CD14-positive monocyte (primary cell): ENCODE measurements at regions not wholly inside any gene's neighbourhood (a gene's known extent, or its start where the extent isn't known, plus 50 kb on each side); places are given as distances from the start of the nearest gene placed in this dataset.
"Not testable (repeated sequence)": the region's sequence is repeated elsewhere in the genome, so short reads cannot be mapped to it uniquely, and the experiment has no call there.

ENCODE experiments used
- DNase-seq, 3 donors: peaks; one replicate each; pipeline ENCODE4 v3.0.0-alpha.2; 2011 to 2022
- H2AFZ ChIP-seq: 2 replicates; pipeline ENCODE4 v1.6.0; 2012; ENCODE audit warnings: mild to moderate bottlenecking, low read depth, low read length, inconsistent platforms; ENCODE audit not compliant: insufficient read depth, poor library complexity, severe bottlenecking
- H3K27ac ChIP-seq, 2 donors: 1 replicate in 1 of 2; 2 replicates in 1 of 2; pipeline ENCODE4 v1.5.1; 2012 to 2013; ENCODE audit warnings: low read length in 2 of 2, control low read depth in 1 of 2, inconsistent platforms in 1 of 2, low read depth in 1 of 2, mild to moderate bottlenecking in 1 of 2
- H3K27me3 ChIP-seq, 2 donors: one replicate each; pipeline versions ENCODE4 v1.6.0 to v1.6.1; 2011 to 2013; ENCODE audit warnings: low read length in 2 of 2; ENCODE audit not compliant: control insufficient read depth in 2 of 2, insufficient read depth in 2 of 2
- H3K36me3 ChIP-seq, 2 donors: replicated peaks in 1 of 2; 1 replicate in 1 of 2; 2 replicates in 1 of 2; pipeline versions ENCODE4 v1.5.1 to v1.6.1; 2012 to 2013; ENCODE audit warnings: low read length in 2 of 2, control low read depth in 1 of 2, inconsistent platforms in 1 of 2, mild to moderate bottlenecking in 1 of 2; ENCODE audit not compliant: insufficient read depth in 2 of 2, control insufficient read depth in 1 of 2
- H3K4me1 ChIP-seq, 2 donors: 1 replicate in 1 of 2; 2 replicates in 1 of 2; pipeline versions ENCODE4 v1.5.1 to v1.6.1; 2012 to 2013; ENCODE audit warnings: low read length in 2 of 2, control low read depth in 1 of 2, inconsistent platforms in 1 of 2, mild to moderate bottlenecking in 1 of 2, moderate library complexity in 1 of 2; ENCODE audit not compliant: insufficient read depth in 2 of 2, control insufficient read depth in 1 of 2
- H3K4me2 ChIP-seq: replicated peaks from 2 replicates; pipeline ENCODE3; 2012; ENCODE audit warnings: low read length, moderate library complexity, mild to moderate bottlenecking; ENCODE audit not compliant: poor library complexity, severe bottlenecking; ENCODE audit errors: extremely low read depth
- H3K4me3 ChIP-seq, 3 experiments: fragments of 200-600 bp in 1 of 3; sonication (generic) in 1 of 3; replicated peaks in 1 of 3; 1 replicate in 2 of 3; 2 replicates in 1 of 3; pipeline ENCODE4 v1.5.1; 2011 to 2013; ENCODE audit warnings: low read length in 3 of 3, mild to moderate bottlenecking in 3 of 3, control low read depth in 2 of 3, low read depth in 2 of 3, inconsistent platforms in 1 of 3, moderate library complexity in 1 of 3
- H3K79me2 ChIP-seq: 2 replicates; pipeline ENCODE4 v1.6.0; 2012; ENCODE audit warnings: mild to moderate bottlenecking, control low read depth, inconsistent platforms, low read length, moderate library complexity; ENCODE audit not compliant: insufficient read depth
- H3K9ac ChIP-seq: 2 replicates; pipeline ENCODE4 v1.6.0; 2017; ENCODE audit warnings: low read length, mild to moderate bottlenecking; ENCODE audit not compliant: insufficient read depth, poor library complexity, severe bottlenecking
- H3K9me3 ChIP-seq, 2 donors: replicated peaks in 1 of 2; 1 replicate in 1 of 2; 2 replicates in 1 of 2; pipeline versions ENCODE4 v1.5.1 to v1.6.1; 2012 to 2013; ENCODE audit warnings: low read length in 2 of 2, control low read depth in 1 of 2; ENCODE audit not compliant: control insufficient read depth in 1 of 2, insufficient read depth in 1 of 2
- H4K20me1 ChIP-seq: 2 replicates; pipeline ENCODE4 v1.6.0; 2012; ENCODE audit warnings: mild to moderate bottlenecking, low read length, control low read depth, moderate library complexity; ENCODE audit not compliant: insufficient read depth
- H3K27ac Mint-ChIP-seq, 7 donors: one replicate each; pipeline ENCODE4 v1.8.0; 2020; ENCODE audit warnings: mild to moderate bottlenecking in 7 of 7, mixed read lengths in 7 of 7, moderate library complexity in 6 of 7, inconsistent platforms in 2 of 7
- H3K27me3 Mint-ChIP-seq, 3 donors: one replicate each; pipeline ENCODE4 v1.8.0; 2021 to 2022; ENCODE audit warnings: low read depth in 3 of 3, mild to moderate bottlenecking in 3 of 3, mixed read lengths in 3 of 3, moderate library complexity in 3 of 3, inconsistent platforms in 1 of 3
- H3K36me3 Mint-ChIP-seq, 2 donors: one replicate each; pipeline ENCODE4 v1.8.0; 2020; ENCODE audit warnings: mixed read lengths in 2 of 2, inconsistent platforms in 1 of 2, mild to moderate bottlenecking in 1 of 2
- H3K4me1 Mint-ChIP-seq: one replicate; pipeline ENCODE4 v1.8.0; 2020; ENCODE audit warnings: mild to moderate bottlenecking, mixed read lengths
- H3K4me3 Mint-ChIP-seq, 2 donors: one replicate each; pipeline ENCODE4 v1.8.0; 2020; ENCODE audit warnings: mild to moderate bottlenecking in 2 of 2, mixed read lengths in 2 of 2, moderate library complexity in 1 of 2
- H3K9me3 Mint-ChIP-seq, 7 donors: one replicate each; pipeline ENCODE4 v1.8.0; 2020 to 2022; ENCODE audit warnings: mixed read lengths in 7 of 7, mild to moderate bottlenecking in 6 of 7, moderate library complexity in 6 of 7, inconsistent platforms in 2 of 7
- WGBS: methylation state at CpG from one replicate; pipeline ENCODE4 v1.1.5; 2013; ENCODE audit warnings: missing lambda C conversion rate; ENCODE audit not compliant: insufficient coverage; 5-methylcytosine and 5-hydroxymethylcytosine counted together
- intact Hi-C, 2 donors: fragments of 100-400 bp; cut with micrococcal nuclease; formaldehyde crosslinking; loops; one replicate each; pipeline versions ENCODE4 v1.15.0 to v1.15.1; 2023

DNA sequence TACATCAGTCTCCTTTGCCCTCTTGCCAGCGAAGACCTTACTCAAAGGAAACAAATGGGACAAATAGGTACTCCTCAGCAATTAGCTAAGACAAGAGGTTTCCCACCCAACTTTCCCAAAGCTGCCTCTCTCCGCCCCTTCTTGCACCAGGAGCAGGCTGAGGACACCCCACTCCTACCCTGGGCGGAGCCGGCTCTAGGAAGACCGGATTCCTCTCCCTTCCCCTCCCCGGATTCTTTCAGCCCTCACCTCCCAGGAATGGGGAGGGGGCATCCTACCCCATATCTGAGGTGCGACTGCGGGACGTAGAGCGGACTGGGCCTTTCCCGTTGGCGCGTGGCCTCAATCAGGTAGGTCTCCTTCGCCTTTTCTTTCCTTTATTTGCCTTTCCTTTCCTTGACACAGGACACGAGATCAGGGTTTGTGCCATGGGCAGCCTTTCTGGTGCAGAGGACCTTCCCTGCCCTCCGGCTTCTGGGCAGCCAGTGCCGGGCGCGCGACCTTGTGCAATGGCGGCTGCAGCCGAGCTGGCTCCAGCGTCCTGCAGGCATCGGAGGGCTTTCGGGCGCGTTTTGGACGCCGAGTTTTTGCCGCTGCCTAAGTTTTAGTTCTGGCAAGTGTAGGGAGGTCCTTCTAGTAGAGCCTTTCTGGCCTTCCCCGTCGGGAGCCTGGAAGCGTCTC lies 279.9 kb downstream of the PLS3 start:
- intact Hi-C loops, H2AFZ ChIP-seq, H3K9me3 Mint-ChIP-seq, DNase-seq, H3K36me3 Mint-ChIP-seq, H3K27ac Mint-ChIP-seq, H3K9me3 ChIP-seq, H3K9ac ChIP-seq, H3K27ac ChIP-seq, H3K27me3 Mint-ChIP-seq, H3K4me3 Mint-ChIP-seq, H3K36me3 ChIP-seq, H3K27me3 ChIP-seq, H3K4me1 ChIP-seq, H4K20me1 ChIP-seq, H3K4me1 Mint-ChIP-seq, H3K4me2 ChIP-seq, H3K79me2 ChIP-seq, H3K4me3 ChIP-seq: not testable (repeated sequence)
- WGBS: no CpG with 5 or more reads among the region's 33 CpGs

DNA sequence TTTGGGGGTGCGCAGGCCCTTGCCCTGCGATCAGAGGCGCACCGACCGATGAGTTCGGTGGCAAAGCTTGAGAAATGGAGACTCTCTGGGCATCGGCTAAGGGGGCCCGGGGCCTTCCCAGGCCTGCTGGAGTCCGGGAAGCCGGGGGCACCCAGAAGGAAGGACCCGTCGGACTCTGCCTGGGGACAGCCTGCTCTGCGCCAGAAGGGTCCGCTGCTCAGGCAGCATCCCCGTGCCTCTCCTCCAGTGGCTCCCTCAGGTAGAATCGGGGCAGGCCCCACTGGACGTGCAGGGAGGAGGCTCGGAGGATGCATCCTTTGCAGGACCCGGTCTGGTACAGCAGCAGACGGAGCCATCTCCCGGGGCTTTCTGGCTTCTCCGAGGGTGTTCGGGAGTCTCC lies 290.0 kb downstream of the PLS3 start:
- H3K27ac Mint-ChIP-seq, DNase-seq, H3K4me1 ChIP-seq, H3K4me1 Mint-ChIP-seq, H3K79me2 ChIP-seq, H3K36me3 ChIP-seq, H3K4me3 ChIP-seq, H3K36me3 Mint-ChIP-seq, H3K27ac ChIP-seq, H3K9me3 Mint-ChIP-seq, H3K4me3 Mint-ChIP-seq, H2AFZ ChIP-seq, H3K27me3 ChIP-seq, H3K9ac ChIP-seq, H3K4me2 ChIP-seq, H3K9me3 ChIP-seq, intact Hi-C loops, H3K27me3 Mint-ChIP-seq, H4K20me1 ChIP-seq: not testable (repeated sequence)
- WGBS: no CpG with 5 or more reads among the region's 23 CpGs

DNA sequence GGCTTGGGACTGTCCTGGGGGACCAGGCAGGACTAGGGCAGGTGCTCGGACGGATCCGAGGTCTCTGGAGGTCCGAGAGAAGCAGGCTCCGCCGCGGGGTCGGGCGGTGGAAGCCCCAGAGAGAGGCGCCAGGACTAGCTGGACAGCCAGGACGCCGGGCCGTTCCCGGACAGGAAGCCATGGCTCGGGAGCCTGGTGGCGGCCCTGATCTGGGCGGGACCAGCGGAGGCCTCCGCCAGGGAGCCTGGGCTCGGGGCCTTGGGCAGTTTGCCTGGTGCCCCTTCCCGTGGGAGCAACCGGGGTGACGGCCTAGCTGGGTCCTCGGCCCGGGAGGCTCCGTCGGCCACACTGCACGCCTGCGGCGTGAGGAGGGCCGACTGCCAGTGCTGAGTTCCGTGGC lies 292.3 kb downstream of the PLS3 start:
- H3K27ac ChIP-seq, H3K36me3 ChIP-seq, H3K9me3 Mint-ChIP-seq, H3K27me3 ChIP-seq, H3K27me3 Mint-ChIP-seq, H2AFZ ChIP-seq, intact Hi-C loops, H3K4me2 ChIP-seq, H4K20me1 ChIP-seq, H3K4me3 ChIP-seq, H3K4me1 Mint-ChIP-seq, DNase-seq, H3K27ac Mint-ChIP-seq, H3K9ac ChIP-seq, H3K36me3 Mint-ChIP-seq, H3K4me3 Mint-ChIP-seq, H3K79me2 ChIP-seq, H3K9me3 ChIP-seq, H3K4me1 ChIP-seq: not testable (repeated sequence)
- no CpG with 5 or more reads among the region's 32 CpGs for WGBS

DNA sequence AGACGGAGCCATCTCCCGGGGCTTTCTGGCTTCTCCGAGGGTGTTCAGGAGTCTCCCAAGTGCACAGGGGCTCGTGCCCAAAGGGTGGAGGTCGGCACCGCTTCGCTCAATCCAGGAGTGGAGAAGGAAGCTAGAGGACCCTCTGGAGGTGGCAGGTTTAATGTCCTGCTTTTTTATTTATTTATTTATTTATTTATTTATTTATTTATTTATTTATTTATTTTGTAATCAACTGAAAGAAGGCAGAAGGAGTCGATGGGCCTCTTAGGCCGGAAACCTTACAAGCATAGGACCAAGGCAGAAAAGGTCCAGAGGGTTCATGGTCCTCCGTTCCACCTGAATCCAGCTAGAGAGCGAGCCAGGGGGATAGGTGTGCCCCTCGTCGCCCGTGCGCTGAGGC lies 289.4 kb upstream of the AGTR2 start:
- intact Hi-C loops, H3K4me1 ChIP-seq, H3K4me3 Mint-ChIP-seq, H3K9me3 Mint-ChIP-seq, H2AFZ ChIP-seq, H3K27me3 ChIP-seq, DNase-seq, H3K4me2 ChIP-seq, H3K27ac ChIP-seq, H3K36me3 Mint-ChIP-seq, H4K20me1 ChIP-seq, H3K9me3 ChIP-seq, H3K36me3 ChIP-seq, H3K4me3 ChIP-seq, H3K9ac ChIP-seq, H3K27ac Mint-ChIP-seq, H3K4me1 Mint-ChIP-seq, H3K79me2 ChIP-seq, H3K27me3 Mint-ChIP-seq: not testable (repeated sequence)
- no CpG with 5 or more reads among the region's 15 CpGs for WGBS
